Hepatocyte (in vitro differentiated cells): ENCODE measurements at regions not wholly inside any gene's neighbourhood (a gene's known extent, or its start where the extent isn't known, plus 50 kb on each side); places are given as distances from the start of the nearest gene placed in this dataset.

ENCODE experiments used
- DNase-seq: peaks from one replicate; pipeline ENCODE4 v3.0.0-alpha.2; 2016; ENCODE audit warnings: low spot score
- H2AFZ ChIP-seq: fragments of 200-600 bp; sonication (generic); 2 replicates; pipeline ENCODE4 v1.6.0; 2016; ENCODE audit warnings: antibody characterized with exemption, mild to moderate bottlenecking
- H3K27ac ChIP-seq: fragments of 200-600 bp; sonication (generic); 2 replicates; pipeline ENCODE4 v1.5.1; 2016; ENCODE audit warnings: mild to moderate bottlenecking
- H3K27me3 ChIP-seq: fragments of 200-600 bp; sonication (generic); 2 replicates; pipeline ENCODE4 v1.6.1; 2016
- H3K36me3 ChIP-seq: fragments of 200-600 bp; sonication (generic); replicated peaks from 2 replicates; pipeline ENCODE4 v1.5.1; 2016; ENCODE audit warnings: low read depth; ENCODE audit not compliant: insufficient read depth
- H3K4me1 ChIP-seq: fragments of 200-600 bp; sonication (generic); 2 replicates; pipeline ENCODE4 v1.5.1; 2016; ENCODE audit warnings: mild to moderate bottlenecking, moderate library complexity; ENCODE audit not compliant: insufficient read depth
- H3K4me2 ChIP-seq: fragments of 200-600 bp; sonication (generic); 2 replicates; pipeline ENCODE4 v1.6.0; 2016
- H3K4me3 ChIP-seq: fragments of 200-600 bp; sonication (generic); 2 replicates; pipeline ENCODE4 v1.5.1; 2016; ENCODE audit warnings: mild to moderate bottlenecking
- H3K79me2 ChIP-seq: fragments of 200-600 bp; sonication (generic); 2 replicates; pipeline ENCODE4 v1.6.0; 2017; ENCODE audit warnings: mild to moderate bottlenecking
- H3K9me2 ChIP-seq: fragments of 200-600 bp; sonication (generic); replicated peaks from 2 replicates; pipeline ENCODE4 v1.6.0; 2017; ENCODE audit warnings: mild to moderate bottlenecking; ENCODE audit not compliant: insufficient read depth
- H3K9me3 ChIP-seq: fragments of 200-600 bp; sonication (generic); 2 replicates; pipeline ENCODE4 v1.5.1; 2016; ENCODE audit warnings: low read depth, mild to moderate bottlenecking
- H4K20me1 ChIP-seq: fragments of 200-600 bp; sonication (generic); 2 replicates; pipeline ENCODE4 v1.6.0; 2016; ENCODE audit warnings: mild to moderate bottlenecking; ENCODE audit not compliant: insufficient read depth, poor library complexity, severe bottlenecking
- CTCF ChIP-seq: fragments of 200-600 bp; sonication (generic); IDR thresholded peaks from 2 replicates; pipeline ENCODE4 v1.5.1; 2016; ENCODE audit warnings: antibody characterized with exemption, mild to moderate bottlenecking; ENCODE audit not compliant: poor library complexity
- EZH2 ChIP-seq: fragments of 200-600 bp; sonication (generic); IDR thresholded peaks from 2 replicates; pipeline ENCODE4 v1.6.1; 2016; ENCODE audit warnings: antibody characterized with exemption, mild to moderate bottlenecking, borderline replicate concordance
- EZH2phosphoT487 ChIP-seq: fragments of 200-600 bp; sonication (generic); IDR thresholded peaks from one replicate; pipeline ENCODE4 v1.6.1; 2018; ENCODE audit warnings: antibody characterized with exemption, mild to moderate bottlenecking, low read depth, moderate library complexity; ENCODE audit not compliant: unreplicated experiment, severe bottlenecking
- WGBS: methylation state at CpG from one replicate; pipeline ENCODE4 v1.1.6; 2016; ENCODE audit warnings: low lambda C conversion rate; ENCODE audit errors: missing lambda C conversion rate; 5-methylcytosine and 5-hydroxymethylcytosine counted together

GRCh38 chr21:25391777-25392176, 215.5 kb downstream of the MRPL39 start:
- no peak overlapping the region for H3K27ac ChIP-seq
- 81% methylated on average over 3 of the region's 3 CpGs for WGBS
- no peak overlapping the region for H2AFZ ChIP-seq
- H3K9me3 ChIP-seq, result no peaks in the 10 kb centered on the region
- no peak overlapping the region for H3K4me3 ChIP-seq
- no peak for TF ChIP-seq EZH2
- no peak for TF ChIP-seq CTCF
- no peak for TF ChIP-seq EZH2phosphoT487
- no peaks in the 10 kb centered on the region for H3K36me3 ChIP-seq
- no peak overlapping the region for H3K4me2 ChIP-seq
- H3K79me2 ChIP-seq, result no peaks in the 10 kb centered on the region
- H3K9me2 ChIP-seq, result no peaks in the 10 kb centered on the region
- DNase-seq, result no peak
- no peaks in the 10 kb centered on the region for H3K27me3 ChIP-seq
- H3K4me1 ChIP-seq, result no peaks in the 10 kb centered on the region
- no peaks in the 10 kb centered on the region for H4K20me1 ChIP-seq

- no peak overlapping the region for H3K4me3 ChIP-seq
- no peaks in the 10 kb centered on the region for H4K20me1 ChIP-seq
- no peak overlapping the region for H2AFZ ChIP-seq
- H3K27ac ChIP-seq, result no peak overlapping the region
- no peaks in the 10 kb centered on the region for H3K9me2 ChIP-seq
- H3K36me3 ChIP-seq, result no peaks in the 10 kb centered on the region
- no peak for TF ChIP-seq EZH2phosphoT487
- TF ChIP-seq CTCF, result no peak
- TF ChIP-seq EZH2, result no peak
- DNase-seq, result no peak
- H3K79me2 ChIP-seq, result no peaks in the 10 kb centered on the region
- H3K4me2 ChIP-seq, result no peak overlapping the region
- no peaks in the 10 kb centered on the region for H3K9me3 ChIP-seq
- no peaks in the 10 kb centered on the region for H3K4me1 ChIP-seq
- H3K27me3 ChIP-seq, result no peaks in the 10 kb centered on the region
These were observed 216.6 kb downstream of the MRPL39 start for GRCh38 chr21:25390701-25391100.

GRCh38 chr21:25387665-25388064, 219.6 kb downstream of the MRPL39 start:
- TF ChIP-seq EZH2phosphoT487 (no peak), EZH2 (no peak), CTCF (no peak)
- Histone ChIP-seq H3K27ac (no peak overlapping the region), H2AFZ (no peak overlapping the region), H3K79me2 (no peaks in the 10 kb centered on the region), H3K9me2 (no peaks in the 10 kb centered on the region), H3K4me2 (no peak overlapping the region), H4K20me1 (no peaks in the 10 kb centered on the region), H3K36me3 (no peaks in the 10 kb centered on the region), H3K9me3 (no peaks in the 10 kb centered on the region), H3K4me1 (no peaks in the 10 kb centered on the region), H3K4me3 (no peak overlapping the region), H3K27me3 (no peaks in the 10 kb centered on the region)
- WGBS, result 89% methylated on average over 3 of the region's 3 CpGs
- no peak for DNase-seq

- no peaks in the 10 kb centered on the region for H3K27me3 ChIP-seq
- no peaks in the 10 kb centered on the region for H4K20me1 ChIP-seq
- no peak overlapping the region for H2AFZ ChIP-seq
- H3K4me1 ChIP-seq, result no peaks in the 10 kb centered on the region
- peak; percentile 86 for DNase-seq
- no peak overlapping the region for H3K4me2 ChIP-seq
- TF ChIP-seq EZH2phosphoT487, result no peak
- TF ChIP-seq CTCF, result peak; percentile 83
- no peaks in the 10 kb centered on the region for H3K79me2 ChIP-seq
- no peaks in the 10 kb centered on the region for H3K36me3 ChIP-seq
- H3K9me3 ChIP-seq, result no peaks in the 10 kb centered on the region
- H3K9me2 ChIP-seq, result no peaks in the 10 kb centered on the region
- H3K27ac ChIP-seq, result no peak overlapping the region
- no peak overlapping the region for H3K4me3 ChIP-seq
- WGBS, result 6% methylated on average over 8 of the region's 8 CpGs
These were observed 221.3 kb downstream of the MRPL39 start for GRCh38 chr21:25385911-25386474.
